Stimulated activated CD8-positive, alpha-beta memory T cell treated with anti-CD3 and anti-CD28 coated beads, Interleukin-4, amount 100 ng/mL, for 48 hours (primary cell): ENCODE measurements at regions not wholly inside any gene's neighbourhood (a gene's known extent, or its start where the extent isn't known, plus 50 kb on each side); places are given as distances from the start of the nearest gene placed in this dataset.

ENCODE experiments used
- DNase-seq: peaks from one replicate; pipeline ENCODE4 v3.0.0-alpha.2; 2020

DNA sequence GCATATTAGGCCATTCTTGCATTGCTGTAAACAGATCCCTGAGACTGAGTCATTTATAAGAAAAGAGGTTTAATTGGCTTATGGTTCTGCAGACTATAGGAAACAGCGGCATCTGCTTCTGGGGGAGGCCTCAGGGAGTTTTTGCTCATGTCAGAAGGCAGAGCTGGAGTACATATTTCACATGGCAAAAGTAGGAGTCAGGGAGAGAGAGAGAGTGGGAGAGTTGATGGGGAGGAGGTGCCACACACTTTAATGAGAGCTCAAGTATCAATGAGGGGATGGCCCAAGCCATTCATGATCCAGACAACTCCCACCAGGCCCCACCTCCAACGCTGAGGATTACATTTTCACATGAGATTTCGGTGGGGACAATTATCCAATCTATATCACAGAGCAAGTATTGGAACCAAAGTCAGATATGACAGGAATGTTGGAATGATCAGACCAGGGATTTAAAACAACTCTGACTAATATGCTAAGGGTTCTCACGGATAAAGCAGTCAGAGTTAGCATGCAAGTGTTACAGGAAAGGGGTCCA is 795.3 kb upstream of the CELF2 start:
- DNase-seq, result no peak

DNA sequence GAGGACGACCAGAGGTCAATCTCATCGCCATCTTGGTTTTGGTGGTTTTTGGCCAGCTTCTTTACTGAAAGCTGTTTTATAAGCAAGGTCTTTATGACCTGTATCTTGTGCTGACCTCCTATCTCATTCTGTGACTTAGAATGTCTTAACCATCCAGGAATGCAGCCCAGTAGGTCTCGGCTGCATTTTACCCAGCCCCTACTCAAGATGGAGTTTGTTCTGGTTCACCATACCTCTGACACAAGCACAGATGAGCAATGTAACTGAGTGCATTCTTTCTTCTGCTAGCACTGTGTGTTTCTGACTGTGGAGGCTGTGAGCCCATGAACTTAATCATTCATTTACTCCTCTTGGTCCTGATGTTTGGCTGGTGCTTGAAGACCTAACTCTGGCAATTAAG is 794.5 kb upstream of the CELF2 start:
- no peak for DNase-seq

- no peak for DNase-seq
Observed at GRCh38 chr10:10225136-10225676, 792.5 kb upstream of the CELF2 start.

GRCh38 chr10:10233229-10233628 is 784.4 kb upstream of the CELF2 start:
- no peak for DNase-seq

GRCh38 chr10:10235003-10235402 is 782.7 kb upstream of the CELF2 start:
- no peak for DNase-seq

DNA sequence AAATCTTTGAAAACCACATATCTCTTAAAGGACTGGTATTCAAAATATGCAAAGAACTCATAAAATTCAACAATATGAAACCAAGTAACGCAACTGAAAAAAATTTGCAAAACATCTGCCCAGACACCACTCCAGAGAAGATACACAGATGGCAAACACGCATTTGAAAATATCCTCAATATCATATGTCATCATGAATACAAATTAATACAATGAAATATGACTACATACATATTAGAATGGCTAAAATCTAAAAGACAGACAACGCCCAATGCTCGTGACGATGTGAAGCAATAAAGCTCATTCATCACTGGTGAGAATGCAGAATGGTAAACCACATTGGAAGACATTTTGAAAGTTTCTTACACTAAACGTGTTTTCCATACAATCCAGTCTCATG is 770.1 kb upstream of the CELF2 start:
- no peak for DNase-seq

- DNase-seq, result no peak
Observed at GRCh38 chr10:10256860-10257259, 760.8 kb upstream of the CELF2 start.

DNA sequence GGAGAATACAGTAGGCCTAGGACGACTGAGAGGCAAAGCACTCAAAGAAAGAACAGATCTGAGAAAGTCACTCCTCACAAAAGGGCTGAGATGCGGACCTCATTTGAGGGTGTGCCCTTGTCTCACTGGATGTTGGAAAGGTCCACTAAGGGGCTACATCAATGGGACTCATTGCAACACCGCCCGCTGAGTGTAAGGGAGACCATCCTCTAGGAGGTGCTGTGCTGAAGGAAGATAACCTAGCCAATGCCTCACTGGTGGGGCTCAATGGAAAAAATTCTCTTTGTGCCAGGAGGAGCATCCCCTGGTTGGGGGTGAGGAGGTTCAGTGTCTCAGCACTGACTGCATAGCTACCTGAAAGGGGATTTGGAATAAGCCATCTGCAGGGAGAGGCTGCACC is 758.7 kb upstream of the CELF2 start:
- DNase-seq, result no peak

DNA sequence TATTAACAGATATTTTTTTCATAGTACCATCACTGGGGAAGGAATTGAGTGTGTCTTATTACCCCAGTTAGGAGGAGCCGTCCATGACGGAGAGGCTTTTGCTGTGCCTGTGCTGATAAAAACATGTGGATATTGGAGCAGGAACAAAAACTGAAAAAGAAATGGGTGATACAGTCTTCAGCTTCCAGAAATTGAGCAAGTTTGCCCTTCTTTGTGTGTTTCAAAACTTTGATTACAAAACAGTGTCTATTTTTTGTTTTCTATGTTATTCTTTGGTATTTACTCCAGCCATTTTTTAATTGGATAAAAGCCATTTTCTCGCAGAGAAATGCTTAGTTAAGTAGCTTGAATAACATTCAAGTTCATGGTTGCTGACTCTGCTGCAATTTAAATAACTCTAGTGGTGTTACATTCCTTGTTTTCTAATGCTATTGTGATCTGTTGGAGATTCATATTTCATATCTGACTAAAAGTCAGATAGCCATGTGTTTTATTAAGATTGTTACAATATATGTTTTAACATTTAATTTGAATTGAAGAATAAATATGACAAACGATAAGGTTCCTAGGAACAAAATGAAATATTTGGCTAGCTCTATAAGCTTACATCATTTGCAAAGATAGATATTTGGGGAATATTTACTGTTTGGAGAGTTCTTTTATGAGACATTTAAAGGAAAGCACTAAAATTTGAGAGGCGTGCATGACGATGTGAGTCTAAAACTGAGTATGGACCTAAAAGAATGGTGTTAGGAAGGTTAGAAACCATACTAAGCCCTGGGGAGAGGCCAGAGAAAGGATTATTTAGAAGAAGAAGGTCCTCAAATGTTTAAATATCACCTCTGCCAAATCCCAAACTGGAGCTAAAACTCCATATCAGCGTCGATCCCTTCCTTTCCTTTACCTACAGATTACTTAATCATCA is 747.3 kb upstream of the CELF2 start:
- DNase-seq, result no peak

GRCh38 chr10:10271639-10272192 is 746.0 kb upstream of the CELF2 start:
- no peak for DNase-seq

DNA sequence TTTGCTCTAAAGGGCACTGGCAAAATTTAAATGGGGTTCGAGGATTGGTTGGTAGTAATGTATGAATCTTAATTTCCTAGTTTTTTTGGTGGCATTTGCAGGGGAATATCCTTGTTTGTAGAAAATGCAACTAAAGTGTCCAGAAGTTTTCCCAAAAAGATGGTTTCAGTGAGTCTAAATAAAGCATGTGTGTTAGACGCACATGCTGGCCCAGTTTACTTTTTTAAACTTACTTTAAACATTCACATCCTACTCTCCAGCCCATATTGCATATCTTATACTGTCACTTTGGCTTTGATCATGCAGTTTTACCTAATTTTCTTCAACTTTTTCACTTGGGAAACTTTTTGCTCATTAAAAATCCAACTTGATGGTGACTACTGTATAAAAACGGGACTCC is 744.0 kb upstream of the CELF2 start:
- no peak for DNase-seq

DNA sequence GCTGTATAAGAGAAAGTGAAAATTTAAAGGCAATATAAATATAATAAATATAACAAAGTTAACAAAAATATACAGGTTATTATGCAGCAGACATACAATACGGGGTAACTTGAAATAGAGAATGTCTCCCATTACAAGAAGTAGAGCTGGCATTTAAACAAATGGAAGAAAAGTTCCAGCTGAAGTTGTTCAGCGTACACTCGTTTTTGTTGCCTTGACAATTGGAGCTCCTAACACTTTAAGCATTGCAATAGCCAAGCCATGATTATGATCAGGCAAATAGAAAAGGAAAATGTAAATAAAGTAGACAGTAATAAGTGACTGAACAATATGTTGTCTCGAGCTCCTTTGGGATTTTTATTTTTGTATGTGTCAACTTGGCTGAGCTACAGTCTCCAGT is 737.8 kb upstream of the CELF2 start:
- no peak for DNase-seq

- DNase-seq, result no peak
Observed at GRCh38 chr10:10292501-10292900, 725.2 kb upstream of the CELF2 start.

DNA sequence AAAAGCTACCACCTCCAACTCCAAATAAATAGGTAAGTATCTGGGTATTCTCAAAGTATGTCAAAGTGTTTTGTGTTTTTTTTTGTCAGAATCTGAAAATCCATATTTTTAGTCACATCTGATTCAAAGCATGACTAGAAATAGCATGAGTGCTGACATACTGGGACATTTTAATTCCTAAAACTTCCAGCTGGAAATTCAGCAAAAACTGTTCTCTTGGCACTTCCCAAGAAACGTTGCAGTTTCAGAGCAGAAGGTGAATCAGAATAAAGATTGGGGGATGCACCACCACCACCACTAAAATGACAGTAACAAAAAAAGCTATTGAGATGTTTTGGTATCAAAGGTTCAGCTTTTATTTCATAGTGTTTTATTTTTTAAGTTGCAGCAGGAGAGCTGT is 724.6 kb upstream of the CELF2 start:
- no peak for DNase-seq

- DNase-seq, result no peak
Observed at GRCh38 chr10:10293481-10293951, 724.2 kb upstream of the CELF2 start.

DNA sequence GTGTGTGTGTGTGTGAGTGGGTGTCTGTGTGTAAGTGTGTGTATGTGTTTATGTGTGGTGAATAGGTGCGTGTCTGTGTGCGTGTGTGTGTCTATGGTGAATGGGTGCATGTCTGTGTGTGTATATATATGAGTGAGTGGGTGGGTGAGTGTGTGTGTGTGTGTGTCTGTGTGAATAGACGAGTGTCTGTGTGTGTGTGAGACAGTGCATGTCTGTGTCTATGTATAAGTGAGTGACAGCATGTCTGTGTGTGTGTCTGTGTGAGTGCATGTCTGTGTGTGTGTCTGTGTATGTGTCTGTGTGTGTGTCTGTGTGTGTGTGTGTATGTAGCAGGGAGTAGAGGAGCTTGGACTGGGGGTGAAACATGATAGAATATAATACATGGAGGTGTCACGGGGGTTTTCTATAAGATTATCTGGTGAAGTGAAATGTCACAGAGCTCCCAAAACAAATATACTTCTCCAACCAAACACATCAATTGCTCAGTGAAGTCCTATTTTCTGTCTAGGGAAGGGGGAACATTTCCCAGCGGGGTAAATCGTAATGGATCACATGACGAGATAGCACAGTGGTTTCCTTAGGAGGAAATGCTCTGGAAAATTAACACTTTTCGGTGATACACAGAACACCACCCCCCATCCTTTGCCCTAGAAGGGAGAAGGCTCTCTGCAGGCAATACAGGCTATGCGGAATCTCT is 723.3 kb upstream of the CELF2 start:
- no peak for DNase-seq

GRCh38 chr10:10294881-10295529 is 722.7 kb upstream of the CELF2 start:
- DNase-seq, result no peak

DNA sequence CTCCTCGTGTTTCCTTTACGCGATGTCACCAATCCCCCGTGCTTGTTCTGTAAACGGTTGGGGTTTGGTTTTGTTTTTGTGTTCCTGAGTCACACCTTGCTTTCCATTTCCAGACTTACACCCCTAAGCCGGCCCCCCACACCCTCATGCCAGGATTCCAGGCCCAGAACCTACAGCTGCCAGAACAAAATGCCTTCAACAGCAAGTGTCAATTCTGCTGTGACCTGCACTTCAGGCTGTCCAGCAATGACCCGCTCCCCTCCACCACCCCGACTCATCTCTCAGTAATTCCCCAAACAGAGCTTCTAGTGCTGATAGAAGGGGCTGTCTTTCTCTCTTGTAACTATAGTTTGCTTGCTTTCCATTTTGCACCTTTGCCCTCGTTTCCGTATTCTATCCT is 722.1 kb upstream of the CELF2 start:
- no peak for DNase-seq

DNA sequence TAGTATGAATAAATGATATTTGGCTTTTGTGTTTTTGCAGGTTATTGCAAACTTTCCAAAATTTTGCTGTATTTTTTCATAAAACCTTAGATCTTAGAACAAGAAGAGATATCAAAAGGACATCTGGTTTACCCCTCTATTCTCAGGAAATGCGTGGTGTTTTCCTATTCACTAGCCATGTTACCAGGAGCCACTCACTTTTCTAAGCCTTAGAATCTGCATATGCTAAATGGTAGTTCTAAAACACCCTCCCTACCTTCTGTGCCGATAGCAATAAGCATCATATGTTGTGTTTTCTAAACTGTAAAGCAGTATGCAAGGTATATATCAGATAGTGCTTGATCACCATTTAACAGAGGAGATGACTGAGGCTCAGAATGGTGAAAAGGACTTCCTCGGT is 715.0 kb upstream of the CELF2 start:
- no peak for DNase-seq

DNA sequence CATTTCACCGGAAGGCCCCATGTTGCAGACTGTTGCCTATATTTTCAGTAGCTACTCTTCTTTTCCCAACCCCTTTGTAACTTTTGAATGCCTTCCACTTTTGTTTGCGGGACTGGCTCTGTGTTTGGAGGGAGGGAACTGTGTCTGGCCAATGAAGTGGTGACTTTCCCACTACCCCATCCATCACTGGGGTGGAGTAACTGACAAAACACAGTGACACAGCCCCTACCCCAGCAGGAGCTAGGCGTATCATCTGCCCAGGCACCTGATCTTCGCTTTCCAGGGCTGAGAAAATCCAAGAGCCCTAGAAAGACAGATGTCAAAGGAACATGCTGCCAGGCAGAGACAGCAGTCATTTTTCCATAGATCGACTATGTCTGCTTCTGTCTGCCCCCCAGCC is 710.6 kb upstream of the CELF2 start:
- no peak for DNase-seq

DNA sequence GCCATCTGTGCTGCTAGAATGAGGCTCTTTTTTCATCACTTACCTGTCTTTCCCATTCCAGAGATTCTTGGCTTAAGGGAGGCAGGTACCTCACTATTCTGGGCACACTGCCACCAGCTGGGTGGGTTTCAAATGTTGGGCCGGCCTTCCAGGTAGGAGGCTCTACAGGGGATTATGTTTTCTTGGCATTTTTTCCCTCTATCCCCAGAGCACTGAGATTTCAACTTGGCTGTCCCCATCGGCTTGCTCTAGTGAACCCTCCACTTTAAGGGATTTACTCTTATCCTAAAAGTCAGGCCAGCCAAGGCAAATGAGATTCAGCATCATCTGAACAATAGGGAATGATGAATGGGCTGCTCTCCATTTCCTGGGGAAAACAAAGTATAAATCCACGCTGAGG is 710.1 kb upstream of the CELF2 start:
- no peak for DNase-seq

DNA sequence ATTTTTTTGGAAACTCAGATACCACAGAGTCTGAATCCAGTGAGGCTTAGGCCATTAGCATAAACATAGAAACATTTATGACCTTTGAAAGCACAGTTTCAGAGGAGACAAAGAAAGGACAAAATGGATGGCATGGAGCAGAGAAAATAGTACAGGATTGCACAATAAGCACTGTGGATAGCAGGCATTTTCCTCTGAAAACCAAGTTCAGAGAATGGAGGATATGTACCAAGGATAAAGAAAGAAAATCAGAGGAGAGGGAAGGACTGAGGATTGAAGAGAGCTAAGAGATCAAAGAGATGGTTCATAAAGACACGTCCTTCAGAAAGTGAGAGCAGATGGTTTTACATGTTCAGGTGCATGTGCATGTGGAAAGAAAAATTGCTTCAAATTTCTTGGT is 707.2 kb upstream of the CELF2 start:
- DNase-seq, result no peak

- DNase-seq, result no peak
Observed at GRCh38 chr10:10311966-10312365, 705.7 kb upstream of the CELF2 start.
